HG02588 (cell line): ENCODE measurements at regions not wholly inside any gene's neighbourhood (a gene's known extent, or its start where the extent isn't known, plus 50 kb on each side); places are given as distances from the start of the nearest gene placed in this dataset.

Experiments used
- ATAC-seq: cut with Tn5 transposase; IDR thresholded peaks from one replicate; pipeline ENCODE4 v1.9.1; 2021; ENCODE audit warnings: mild to moderate bottlenecking, moderate library complexity; ENCODE audit not compliant: unreplicated experiment

DNA sequence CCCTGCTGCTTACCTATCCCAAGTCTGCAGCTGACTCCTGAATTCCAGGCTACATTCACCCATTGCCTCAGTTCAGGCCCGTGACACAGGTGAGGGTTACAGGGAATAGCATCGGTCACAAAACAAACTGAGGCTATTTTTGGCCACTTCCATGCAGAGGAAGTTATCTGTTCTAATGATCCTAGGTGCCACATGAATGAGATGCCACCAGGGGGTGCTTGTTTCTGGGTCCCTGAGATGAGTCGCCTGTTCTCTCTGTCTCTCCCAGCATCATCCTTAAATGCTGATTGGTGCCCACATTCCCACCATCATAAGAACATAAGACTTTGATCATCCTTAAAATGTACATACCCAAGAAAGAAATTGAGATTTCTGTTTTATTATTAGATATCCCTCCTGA is 119.0 kb upstream of the CELF4 start:
- ATAC-seq = no peak

DNA sequence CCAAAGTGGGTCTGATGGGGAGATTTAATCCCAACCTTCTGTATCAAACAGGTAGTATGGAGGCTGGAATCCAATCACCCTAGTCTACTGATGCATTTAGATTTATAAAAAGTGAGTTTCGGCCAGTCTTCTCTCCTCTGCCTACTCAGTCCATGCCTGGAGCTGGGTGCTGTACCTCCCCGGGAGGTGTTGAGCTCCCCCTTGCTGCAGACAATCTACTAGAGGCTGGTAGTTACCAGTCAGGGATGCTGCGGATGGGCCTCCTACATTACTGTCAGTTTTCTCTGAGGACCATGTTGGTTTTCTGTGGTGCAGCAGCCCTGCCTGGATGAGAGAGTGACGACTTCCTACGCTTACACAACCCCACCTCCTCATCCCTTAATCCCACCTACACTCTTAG is 118.6 kb upstream of the CELF4 start:
- ATAC-seq = no peak

DNA sequence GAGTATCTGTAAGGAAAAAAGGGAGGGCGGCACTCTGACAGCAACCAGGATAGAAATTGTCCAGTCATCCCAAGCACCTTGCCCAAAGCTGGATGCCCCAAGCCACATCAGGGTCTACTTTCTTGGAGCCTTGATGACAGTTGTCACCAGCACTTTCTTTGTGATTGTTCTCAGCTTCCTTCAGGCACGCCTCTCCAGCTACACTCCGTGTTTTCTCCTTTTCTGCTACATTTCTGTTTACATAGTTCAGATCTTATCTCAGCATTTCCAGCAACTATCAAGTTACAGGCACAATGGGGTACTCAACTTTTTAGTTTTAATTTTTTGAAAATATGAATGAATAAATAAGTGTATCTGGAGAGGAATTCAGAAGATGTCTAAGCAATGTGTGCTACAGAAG is 115.3 kb upstream of the CELF4 start:
- ATAC-seq = no peak

DNA sequence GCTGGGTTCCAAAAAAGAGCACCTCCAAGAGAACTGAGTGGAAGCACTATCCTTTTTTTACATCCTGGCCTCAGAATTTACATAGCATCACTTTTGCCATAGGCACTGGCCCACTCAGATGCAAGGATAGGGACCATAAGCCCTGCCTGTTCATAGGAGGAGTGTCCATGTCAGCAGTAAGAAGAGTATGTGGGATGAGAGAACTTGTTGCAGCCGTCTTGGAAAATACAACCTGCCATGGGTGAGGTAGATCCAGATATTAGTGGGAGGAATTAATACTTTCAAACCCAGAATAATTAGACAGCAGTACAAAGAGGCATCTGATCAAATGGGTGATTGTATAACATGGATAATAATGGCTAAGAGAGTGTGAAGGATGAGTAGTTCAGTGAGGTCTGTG is 110.7 kb upstream of the CELF4 start:
- ATAC-seq = no peak

DNA sequence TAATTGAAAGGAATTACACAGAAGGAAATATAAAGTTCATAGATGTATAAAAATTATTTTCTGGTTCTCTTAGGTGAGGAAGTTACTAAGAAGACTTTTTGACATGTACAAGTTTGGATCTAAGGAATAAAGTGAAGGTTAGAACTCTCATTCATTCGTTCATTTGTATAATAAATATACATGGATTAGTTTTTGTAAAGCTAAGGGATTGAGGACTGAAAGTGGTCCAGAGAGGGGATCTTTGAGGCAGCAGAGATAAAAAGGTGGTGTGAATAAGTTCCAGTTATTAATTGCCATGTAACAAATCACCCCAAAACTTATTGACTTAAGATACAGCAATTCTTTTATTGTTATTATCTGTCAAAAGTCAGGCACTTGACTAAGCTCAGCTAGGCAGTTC is 110.1 kb upstream of the CELF4 start:
- ATAC-seq = no peak

DNA sequence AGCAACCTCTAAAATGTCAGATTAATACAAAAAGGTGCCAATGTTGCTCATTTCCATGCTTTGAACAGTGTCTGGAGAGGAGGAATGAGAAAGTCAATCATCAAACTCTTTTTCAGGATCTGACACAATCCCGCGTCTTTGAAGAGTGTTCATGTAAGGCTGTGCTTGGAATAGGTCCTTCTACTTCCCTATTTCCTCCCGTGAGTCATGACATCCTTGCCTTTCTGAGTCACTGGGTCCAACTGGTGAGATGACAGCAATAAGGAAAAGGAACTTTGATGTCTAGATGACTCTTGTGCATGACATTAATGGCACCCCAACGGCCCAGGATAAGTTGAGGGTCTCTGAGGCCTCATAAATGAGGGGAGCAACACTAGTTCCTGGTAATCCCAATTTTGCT is 109.0 kb upstream of the CELF4 start:
- no peak for ATAC-seq

DNA sequence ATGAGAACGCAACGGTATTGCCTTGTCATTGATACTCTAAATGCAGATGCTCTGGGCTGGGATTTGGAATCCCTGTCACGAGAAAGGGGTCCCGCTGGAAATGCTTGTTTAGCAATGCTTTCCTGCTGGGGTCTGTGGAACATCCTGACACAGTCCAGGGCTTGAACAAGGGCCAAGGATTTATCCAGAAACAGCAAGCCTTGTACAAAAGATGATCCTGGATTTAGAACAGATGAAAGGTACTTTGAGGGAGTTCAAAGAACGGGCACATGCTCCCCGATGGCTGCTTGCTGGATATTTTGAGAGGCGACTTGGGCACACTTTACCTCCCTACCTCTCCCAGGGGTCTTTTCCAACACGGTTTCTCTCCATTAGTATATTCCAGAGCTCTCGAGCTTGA is 108.1 kb upstream of the CELF4 start:
- no peak for ATAC-seq

DNA sequence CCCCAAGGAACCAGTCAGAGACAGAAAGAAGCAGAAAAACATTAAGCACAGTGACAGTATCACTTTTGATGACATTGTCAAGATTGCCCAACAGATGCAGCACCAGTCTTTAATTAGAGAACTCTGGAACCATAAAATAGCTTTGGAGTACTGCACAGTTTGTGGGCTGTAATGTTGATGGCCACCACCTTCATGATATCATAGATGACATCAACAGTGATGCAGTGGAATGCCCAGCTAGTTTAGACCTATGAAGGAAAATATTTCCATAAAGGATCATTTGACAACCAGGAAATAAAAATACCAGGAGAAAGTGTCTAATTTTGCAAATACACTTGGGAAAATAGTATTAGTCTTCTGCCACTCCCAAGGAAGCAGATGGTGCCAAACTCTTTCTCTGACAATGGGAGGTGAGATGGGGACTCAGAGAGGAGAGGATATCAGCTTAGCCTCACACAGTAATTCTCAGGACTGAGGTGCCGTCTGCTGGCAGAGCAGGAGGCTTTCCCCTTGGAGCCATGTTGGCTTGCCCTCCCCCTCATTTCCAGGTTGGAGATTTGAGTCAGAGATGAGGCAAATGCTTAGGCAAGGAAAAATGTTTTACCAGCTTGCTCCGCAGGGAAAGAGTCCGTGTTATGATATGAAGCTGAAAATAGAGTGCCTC is 107.5 kb upstream of the CELF4 start:
- ATAC-seq = no peak

DNA sequence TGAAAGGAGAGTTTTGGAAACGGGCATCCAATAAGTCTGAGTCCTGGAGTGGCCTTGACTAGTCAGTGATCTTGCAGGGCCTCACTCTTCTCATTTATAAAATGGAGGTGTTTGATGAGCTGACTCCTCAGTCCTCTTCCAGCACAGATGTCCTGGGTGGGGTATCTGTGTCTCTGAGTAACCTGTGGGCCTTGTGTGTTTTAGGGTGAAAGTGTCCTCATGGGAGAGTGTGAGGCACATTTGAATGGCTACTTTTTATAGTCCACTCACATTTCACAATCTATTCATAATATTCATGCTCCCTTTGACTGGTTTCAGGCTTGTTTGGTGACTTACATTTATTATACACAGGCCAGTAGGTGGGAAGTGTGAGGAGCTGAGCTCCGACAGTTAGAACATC is 106.4 kb upstream of the CELF4 start:
- no peak for ATAC-seq

DNA sequence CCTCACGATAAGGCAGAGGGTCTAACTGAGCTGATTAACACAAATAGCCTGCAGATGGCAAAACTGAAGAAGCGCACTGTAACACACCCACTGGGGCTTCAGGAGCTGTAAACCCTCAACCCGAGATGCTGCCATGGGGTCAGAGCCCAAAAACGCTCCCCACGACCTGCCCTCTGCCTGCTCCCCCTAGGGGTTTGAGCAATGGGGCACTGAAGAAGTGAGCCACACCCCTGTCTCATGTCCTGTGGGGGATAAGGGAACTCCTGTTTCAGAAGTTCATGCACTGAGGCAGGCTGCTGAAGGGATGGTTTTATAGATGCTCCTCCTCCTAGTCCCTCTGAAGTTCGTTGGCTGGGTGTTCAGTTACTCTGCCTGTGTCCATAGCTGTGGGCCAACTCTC is 105.9 kb upstream of the CELF4 start:
- ATAC-seq = no peak

DNA sequence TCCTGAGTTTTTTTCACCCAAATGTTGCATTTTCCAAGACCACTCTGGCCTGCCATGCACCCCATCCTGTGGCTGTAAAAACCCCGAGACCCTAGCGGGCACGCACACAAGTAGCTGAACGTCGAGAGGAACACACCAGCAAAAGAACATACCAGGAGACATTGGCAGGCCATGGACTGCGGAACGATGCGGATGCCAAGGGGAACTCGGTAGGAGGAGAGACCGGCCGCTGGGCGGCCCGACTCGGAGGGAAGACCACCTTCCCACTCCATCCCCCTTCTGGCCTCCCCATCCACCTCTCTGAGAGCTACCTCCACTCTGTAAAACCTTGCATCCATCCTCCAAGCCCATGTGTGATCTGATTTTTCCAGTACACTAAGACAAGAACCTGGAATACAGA is 105.5 kb upstream of the CELF4 start:
- no peak for ATAC-seq

DNA sequence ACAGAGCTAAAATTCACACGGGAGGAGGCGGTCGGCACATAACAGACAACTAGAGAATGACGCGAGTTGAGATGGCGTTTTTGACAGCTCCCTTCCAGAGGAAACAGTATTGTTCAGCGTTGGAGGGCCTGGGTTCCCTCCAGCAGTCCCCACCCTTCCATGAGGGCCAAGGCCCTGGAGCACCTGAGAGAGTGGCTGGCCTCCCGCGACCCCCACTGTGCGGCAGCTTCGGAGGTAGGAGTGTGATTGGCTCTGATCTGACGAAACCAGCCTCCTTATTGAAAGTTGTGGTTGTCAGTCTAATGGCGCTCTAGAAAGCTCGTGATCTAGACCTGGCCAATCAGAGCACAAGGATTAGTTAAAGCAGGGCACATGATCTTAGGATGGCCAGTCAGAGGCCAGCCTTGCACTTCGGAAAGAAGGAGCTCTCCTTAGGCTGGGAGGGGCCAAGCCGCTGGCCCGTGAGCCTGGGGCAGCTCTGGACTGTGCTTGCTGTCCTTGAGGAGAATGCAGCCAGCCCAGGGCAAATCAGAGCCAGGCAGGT is 104.5 kb upstream of the CELF4 start:
- no peak for ATAC-seq

DNA sequence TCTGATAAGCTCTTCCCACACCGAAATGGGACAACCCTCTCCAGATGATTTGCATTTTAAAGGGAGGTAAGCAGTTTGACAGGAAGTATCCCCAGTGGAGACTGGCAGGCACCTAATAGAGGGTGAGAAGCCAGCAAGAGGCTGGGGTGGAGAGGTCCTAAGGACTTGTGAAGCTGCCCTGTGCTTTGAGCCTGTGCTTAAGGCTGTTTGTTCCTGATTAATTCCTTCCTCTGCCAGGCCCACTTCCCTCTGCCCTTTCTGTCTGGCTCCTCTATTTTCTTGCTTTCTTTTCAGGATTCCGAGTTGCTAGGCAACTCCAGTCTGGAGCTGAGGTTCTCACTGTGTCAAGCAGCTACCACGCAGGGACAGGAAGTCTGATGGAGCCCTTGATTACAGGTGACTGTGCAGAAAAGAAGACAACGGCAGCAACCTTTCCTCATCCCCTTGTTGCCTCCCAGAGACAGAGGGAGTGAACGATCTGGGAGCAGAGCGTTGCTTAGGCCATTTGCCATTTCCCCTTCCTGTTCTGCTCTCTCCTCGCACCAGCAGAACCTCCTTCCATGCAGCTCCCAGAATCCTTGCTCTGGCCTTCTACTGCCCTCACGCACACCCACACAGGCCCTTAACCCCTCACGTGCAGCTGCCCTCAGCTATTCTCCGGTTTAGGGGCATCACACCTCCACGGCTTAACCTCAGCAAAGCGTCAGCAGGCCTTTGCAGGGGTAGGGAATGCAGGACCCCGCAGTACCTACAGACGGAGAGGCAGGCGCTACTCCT is 103.6 kb upstream of the CELF4 start:
- ATAC-seq = no peak

DNA sequence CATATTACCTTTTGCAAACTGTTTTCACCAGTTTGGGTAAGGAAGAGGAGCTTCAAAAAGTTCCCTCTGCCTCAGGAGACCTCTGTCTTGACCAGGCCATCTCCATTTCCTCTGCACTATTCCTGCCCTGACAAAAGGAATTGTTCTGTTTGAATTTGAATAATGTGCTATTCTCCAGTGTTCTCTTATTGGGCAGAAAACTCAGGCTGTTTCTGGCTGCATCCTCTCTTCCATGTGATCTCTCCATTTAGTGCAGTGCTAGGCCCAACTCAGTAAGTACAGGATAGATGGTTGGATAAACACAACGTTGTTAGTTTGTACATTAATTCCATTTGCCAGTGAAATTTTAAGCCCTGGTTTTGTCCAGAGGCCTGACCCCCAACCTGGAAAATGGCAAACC is 102.2 kb upstream of the CELF4 start:
- no peak for ATAC-seq

DNA sequence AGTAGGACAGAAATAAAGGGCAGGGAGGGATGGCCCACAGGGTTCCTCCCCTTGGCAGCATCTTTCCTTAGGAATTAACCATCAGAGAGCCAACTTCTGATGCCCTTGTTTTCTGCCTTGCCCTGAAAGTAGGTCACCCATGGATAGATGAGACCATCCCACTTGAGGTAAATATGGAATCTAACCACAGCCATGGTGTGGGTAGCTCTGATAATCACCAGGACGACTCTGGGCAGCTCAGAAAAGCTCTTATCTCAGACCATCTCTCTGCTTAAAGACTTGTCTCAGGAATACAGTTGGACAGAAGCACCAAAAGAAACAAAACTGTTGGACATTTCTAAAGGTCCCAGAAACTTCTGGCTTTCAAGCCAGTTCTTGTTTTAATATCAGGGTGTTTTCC is 101.4 kb upstream of the CELF4 start:
- ATAC-seq = no peak

DNA sequence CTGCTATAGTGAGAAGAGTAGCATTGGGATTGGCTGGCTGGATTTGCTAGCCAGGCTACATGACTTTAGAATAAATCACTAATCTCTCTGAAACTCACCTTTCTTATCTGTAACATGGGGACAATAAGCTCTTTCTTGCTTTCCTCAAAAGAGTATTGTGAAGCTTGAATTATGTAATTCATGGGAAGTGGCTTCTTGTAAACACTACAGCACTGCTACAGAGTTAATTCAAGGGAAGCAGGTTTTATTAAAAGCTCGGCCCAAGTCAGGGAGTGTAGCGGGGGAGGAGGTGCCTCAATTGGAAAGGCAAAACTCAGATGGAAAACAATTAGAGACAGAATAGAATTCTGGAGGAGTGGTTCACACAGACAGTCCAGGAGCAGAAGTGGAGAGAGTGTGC is 100.9 kb upstream of the CELF4 start:
- no peak for ATAC-seq

DNA sequence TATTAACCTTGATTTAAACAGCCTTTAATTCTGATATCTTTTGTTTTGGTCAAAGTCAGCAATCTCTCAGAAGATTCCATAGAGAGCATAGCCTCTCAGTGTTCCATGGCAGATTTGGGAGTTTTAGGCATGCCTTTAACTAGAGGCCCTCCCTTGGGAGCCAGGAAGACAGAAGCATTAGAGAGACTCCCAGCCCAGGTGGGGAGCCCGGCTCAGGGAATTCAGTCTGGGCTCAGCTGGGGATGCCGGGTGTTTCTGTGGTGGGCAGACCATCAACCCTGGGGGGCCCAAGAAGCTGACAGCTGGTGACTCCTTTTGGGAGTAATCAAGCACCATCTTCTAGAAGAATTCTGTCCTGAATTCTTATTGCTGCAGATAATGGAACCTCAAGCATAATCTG is 99.7 kb upstream of the CELF4 start:
- ATAC-seq = no peak

DNA sequence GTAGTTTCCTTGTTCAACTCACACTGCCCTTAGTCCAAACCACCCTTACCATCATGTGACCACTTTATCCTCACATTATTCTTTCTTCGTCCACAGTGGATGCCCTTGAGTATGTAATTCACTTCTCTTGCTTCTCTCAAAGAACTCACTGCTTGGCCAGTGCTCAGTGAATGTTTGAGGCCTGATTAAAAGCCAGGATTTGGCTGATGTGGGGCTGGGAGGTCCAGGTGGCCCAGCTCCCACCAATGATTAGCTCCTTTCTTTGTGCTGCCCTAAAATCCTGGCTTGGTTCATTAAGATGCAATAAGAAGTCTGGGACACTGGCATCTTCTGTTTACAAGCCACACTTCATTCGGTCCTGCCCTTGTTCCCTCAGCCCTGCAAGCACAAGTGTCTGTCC is 97.8 kb upstream of the CELF4 start:
- no peak for ATAC-seq

DNA sequence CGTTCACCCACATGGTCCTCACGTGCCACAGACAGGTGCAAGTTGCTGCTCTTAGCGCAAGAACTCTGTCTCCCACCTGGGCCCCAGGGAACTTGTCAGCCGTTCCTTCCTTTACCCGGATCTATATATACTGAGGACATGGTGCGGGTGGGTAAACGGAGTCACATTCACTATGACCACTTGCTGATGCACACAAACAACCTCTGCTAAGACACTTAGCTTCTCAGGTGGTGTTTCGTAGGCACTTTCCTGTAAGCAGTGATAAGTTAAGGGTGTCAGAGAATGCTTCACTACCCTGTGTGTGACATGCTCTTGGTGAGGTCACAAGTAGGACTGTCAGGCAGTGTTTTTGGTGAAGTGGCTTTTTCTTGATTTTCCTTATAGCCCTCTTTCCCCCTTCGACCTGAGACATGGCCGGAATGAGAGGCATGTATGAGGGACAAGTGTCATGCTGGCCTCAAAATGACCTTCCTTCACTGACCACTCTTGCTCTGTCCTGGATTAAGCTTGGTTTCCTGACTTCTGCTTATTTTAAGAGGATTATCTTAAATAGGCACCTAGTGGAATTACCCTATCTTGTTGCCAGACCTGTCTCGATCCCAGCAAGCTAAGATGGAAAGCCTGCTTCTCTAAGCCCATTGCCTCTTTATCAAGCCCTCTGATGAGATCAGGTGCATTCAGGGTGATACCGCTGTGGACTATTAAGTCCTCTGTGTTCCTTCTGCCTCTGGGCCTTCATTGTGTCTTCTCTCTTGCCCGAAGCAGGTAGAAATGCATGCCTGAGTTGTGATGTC is 97.1 kb upstream of the CELF4 start:
- no peak for ATAC-seq

DNA sequence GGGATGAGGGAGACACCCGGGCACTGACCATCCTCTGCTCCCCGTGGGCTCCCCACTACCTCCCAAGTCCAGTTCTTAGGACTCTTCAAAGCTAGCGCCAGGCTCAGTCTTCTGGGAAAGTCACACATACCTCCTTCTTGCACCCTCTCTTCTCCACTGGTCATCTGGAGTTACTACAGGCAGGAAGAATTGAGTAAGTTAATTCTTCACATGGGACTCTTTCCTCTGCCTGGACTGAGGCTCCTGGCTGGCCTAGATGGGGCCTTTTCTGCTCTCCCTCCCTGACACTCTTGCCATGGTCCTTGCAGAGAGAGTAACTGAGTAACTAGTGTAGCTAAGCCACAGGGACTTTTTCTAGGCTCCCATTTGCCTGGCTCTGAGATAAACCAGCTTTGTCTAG is 96.5 kb upstream of the CELF4 start:
- no peak for ATAC-seq

DNA sequence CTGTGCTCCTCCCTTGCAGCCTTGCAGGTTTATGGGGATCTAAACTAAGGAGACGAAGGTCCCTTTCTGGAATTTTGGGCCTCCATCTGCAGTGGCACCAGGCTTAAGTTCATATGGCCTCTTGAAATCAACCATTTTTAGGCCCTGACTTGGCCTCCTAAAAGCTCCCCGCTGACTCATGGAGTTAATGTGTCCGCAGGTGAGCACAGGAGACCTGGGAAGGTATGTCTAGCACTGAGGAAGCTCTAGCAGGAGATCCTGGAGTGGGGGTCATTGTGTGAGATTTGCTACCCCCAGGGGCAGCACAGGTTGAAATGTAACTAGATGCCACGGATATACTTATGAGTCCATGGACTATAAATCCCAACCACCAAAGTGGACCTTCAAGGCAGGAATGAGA is 95.9 kb upstream of the CELF4 start:
- ATAC-seq = no peak

DNA sequence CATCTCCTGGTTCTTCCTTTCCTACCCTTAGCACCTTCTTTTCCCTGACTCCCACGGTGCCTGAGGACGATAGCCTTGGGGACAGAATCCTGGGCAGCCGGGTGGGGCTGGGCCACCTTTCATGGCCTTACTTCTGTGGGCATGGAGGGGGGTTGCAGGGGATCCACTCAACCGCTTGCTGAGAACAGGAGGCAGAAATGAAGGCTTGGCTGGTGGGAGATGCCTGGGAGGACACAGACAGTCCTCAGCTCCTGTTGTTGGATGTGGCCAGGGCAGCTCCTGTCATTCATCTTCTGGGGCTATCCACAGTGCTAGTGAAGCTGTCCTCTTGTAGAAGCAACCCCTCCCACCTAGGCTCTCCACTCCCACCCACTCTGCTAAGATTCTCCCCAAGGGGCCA is 95.5 kb upstream of the CELF4 start:
- no peak for ATAC-seq
